ENCODE measurements at regions not wholly inside any gene's neighbourhood (a gene's known extent, or its start where the extent isn't known, plus 50 kb on each side); places are given as distances from the start of the nearest gene placed in this dataset.

DNA sequence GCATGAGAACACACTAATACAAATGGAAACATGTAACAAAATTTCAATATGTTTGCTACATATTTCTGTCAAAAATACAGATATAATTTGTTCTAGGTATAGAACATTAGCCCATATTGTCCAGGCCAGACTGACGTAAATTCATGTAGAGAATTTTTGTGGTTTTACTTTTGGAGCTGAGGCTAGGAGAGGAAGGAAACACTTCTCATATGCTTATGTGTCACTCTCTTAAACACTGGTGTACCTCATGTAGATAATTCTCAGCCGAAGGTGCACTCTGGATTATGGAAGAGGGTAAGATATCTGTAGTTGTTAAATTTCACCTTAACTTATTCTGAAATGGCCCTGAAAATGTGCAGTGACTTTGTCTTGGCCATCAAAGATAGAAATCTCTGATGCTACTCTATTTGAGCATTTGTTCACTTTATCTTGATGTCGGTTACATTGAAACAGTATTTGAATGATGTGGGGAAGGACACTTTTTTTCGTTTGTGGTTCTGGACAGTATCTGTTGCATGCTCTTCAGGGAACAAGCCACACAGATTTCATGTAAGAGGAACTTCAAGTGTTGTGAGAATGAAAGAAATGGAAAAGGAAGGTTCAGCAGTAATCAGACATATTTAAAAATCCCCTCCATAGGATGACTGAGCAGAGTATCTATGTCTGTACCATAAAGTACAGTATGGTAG is 202.7 kb downstream of the SPATA31D1 start:
- Histone ChIP-seq H3K36me3 (ENCODE audit: insufficient read depth in 1 of 2, low read depth in 1 of 2) (no peaks in the 10 kb centered on the region), H3K4me1 (no peaks in the 10 kb centered on the region), H3K4me3 (no peak overlapping the region), H3K27me3 (ENCODE audit: insufficient read depth in 3 of 3, low read length in 2 of 3) (no peaks in the 10 kb centered on the region), H3K9me3 (no peaks in the 10 kb centered on the region), H3K27ac (no peak overlapping the region)
- DNase-seq: no peak
- 83 to 95% (median 90%) methylated on average over 4 of the region's 4 CpGs for WGBS, 3 donors
- TF ChIP-seq, protein P1, sequence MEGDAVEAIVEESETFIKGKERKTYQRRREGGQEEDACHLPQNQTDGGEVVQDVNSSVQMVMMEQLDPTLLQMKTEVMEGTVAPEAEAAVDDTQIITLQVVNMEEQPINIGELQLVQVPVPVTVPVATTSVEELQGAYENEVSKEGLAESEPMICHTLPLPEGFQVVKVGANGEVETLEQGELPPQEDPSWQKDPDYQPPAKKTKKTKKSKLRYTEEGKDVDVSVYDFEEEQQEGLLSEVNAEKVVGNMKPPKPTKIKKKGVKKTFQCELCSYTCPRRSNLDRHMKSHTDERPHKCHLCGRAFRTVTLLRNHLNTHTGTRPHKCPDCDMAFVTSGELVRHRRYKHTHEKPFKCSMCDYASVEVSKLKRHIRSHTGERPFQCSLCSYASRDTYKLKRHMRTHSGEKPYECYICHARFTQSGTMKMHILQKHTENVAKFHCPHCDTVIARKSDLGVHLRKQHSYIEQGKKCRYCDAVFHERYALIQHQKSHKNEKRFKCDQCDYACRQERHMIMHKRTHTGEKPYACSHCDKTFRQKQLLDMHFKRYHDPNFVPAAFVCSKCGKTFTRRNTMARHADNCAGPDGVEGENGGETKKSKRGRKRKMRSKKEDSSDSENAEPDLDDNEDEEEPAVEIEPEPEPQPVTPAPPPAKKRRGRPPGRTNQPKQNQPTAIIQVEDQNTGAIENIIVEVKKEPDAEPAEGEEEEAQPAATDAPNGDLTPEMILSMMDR (IDR thresholded peaks at IDR 0.05): no peak
- no peak for ATAC-seq
- intact Hi-C loops (cut with DNase I): no loop called here

GRCh38 chr9:82192211-82192610 is 203.6 kb downstream of the SPATA31D1 start:
- no peaks in the 10 kb centered on the region for H3K9me3 ChIP-seq
- ATAC-seq (no peak), DNase-seq (no peak)
- no peak overlapping the region for H3K27ac ChIP-seq
- intact Hi-C loops (cut with DNase I): no loop called here
- no peaks in the 10 kb centered on the region for H3K4me1 ChIP-seq
- TF ChIP-seq, protein P1 (IDR thresholded peaks at IDR 0.05): no peak
- no peaks in the 10 kb centered on the region for H3K36me3 ChIP-seq (ENCODE audit: insufficient read depth in 1 of 2, low read depth in 1 of 2)
- no peaks in the 10 kb centered on the region for H3K27me3 ChIP-seq (ENCODE audit: insufficient read depth in 3 of 3, low read length in 2 of 3)
- H3K4me3 ChIP-seq: no peak overlapping the region
- 34 to 35% (median 34%) methylated on average over 3 of the region's 3 CpGs for WGBS, 3 donors

DNA sequence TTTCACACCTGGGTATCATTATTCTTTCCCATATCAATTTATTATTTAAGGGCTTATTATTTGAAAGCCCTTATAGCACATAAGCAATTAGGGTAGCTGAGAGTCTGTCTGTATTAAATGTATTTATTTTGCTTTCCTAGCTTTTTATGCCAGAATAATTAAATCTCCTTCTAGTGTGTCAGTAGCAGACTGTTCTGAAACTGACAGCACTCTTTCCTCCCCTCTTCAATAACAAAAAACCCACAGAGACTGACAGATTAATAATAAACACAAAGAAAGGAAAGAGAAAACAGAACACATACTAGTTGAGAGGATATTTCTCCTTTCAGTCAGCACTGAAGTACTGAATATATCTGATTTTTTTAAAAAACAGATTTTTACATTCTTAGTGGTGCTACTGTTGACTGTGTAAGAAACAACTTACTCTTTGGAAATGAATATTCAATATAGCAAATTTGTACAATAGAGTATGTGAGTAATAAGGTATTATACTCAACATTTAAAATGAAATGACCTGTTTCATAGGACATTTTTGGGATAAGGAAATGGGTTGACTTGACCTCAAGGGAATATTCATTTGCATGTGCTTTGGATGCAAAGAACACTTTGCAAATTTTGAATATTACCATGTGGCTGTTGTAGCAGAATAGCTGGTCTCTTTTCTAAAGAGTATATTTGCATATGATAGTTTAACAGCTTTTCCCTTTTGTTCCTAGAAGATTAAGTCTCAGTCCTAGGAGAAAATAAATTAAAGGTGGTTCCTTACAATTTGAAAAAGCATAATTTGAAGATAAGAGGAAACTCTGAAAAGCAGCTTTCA is 208.3 kb downstream of the SPATA31D1 start:
- ATAC-seq (no peak), DNase-seq (no peak)
- no peaks in the 10 kb centered on the region for H3K9me3 ChIP-seq
- no peaks in the 10 kb centered on the region for H3K27me3 ChIP-seq (ENCODE audit: insufficient read depth in 3 of 3, low read length in 2 of 3)
- no peak overlapping the region for H3K4me3 ChIP-seq
- H3K27ac ChIP-seq: no peak overlapping the region
- intact Hi-C loops (cut with DNase I): no loop called here
- H3K4me1 ChIP-seq: no peaks in the 10 kb centered on the region
- H3K36me3 ChIP-seq (ENCODE audit: insufficient read depth in 1 of 2, low read depth in 1 of 2): no peaks in the 10 kb centered on the region
- TF ChIP-seq, protein P1 (IDR thresholded peaks at IDR 0.05): no peak

DNA sequence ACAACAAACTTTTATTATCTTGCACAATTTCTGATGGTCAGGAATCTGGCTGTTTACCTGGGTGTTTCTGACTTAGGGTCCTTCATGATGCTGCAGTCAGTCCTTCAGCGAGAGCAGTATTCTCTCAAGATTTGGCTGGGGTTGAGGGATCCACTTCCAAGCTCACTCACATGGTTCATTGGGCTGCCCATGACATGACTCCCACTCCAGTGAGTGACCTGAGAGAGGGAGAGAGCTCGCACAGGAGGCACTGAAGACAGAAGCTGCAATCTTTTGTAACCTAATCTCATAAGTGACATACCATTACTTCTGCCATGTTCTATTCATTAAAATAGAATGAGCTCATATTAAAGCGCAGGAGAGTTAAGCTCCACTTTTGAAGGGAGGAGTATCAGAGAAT is 212.6 kb downstream of the SPATA31D1 start:
- intact Hi-C loops (cut with DNase I): no loop called here
- Histone ChIP-seq H3K27me3 (ENCODE audit: insufficient read depth in 3 of 3, low read length in 2 of 3) (no peaks in the 10 kb centered on the region), H3K36me3 (ENCODE audit: insufficient read depth in 1 of 2, low read depth in 1 of 2) (no peaks in the 10 kb centered on the region), H3K4me3 (no peak overlapping the region), H3K9me3 (no peaks in the 10 kb centered on the region), H3K4me1 (no peaks in the 10 kb centered on the region), H3K27ac (no peak overlapping the region)
- WGBS, 3 donors: 53 to 80% (median 60%) methylated on average over 3 of the region's 3 CpGs
- TF ChIP-seq, protein P1 (IDR thresholded peaks at IDR 0.05): no peak
- DNase-seq (no peak), ATAC-seq (no peak)

Measured in psoas muscle (tissue), 7 donors.